ENCODE measurements at regions not wholly inside any gene's neighbourhood (a gene's known extent, or its start where the extent isn't known, plus 50 kb on each side); places are given as distances from the start of the nearest gene placed in this dataset.

- no peak for TF ChIP-seq POLR2A (IDR thresholded peaks at IDR 0.05)
- no peak for TF ChIP-seq CTCF (IDR thresholded peaks at IDR 0.05)
- no peak for TF ChIP-seq EP300 (IDR thresholded peaks at IDR 0.05)
- TF ChIP-seq POLR2AphosphoS5 (IDR thresholded peaks at IDR 0.05), result no peak
Observed at GRCh38 chr14:71383510-71383909, 476.3 kb downstream of the PCNX1 start.
